Skeletal muscle cell (primary cell): ENCODE measurements at regions not wholly inside any gene's neighbourhood (a gene's known extent, or its start where the extent isn't known, plus 50 kb on each side); places are given as distances from the start of the nearest gene placed in this dataset.

Experiments used
- DNase-seq: peaks from one replicate; pipeline ENCODE4 v3.0.0-alpha.2; 2010; ENCODE audit warnings: low read depth
- H3K4me3 ChIP-seq: 2 replicates; pipeline ENCODE4 v1.5.1; 2011; ENCODE audit warnings: low read depth, mild to moderate bottlenecking, control low read depth, low read length, moderate library complexity

DNA sequence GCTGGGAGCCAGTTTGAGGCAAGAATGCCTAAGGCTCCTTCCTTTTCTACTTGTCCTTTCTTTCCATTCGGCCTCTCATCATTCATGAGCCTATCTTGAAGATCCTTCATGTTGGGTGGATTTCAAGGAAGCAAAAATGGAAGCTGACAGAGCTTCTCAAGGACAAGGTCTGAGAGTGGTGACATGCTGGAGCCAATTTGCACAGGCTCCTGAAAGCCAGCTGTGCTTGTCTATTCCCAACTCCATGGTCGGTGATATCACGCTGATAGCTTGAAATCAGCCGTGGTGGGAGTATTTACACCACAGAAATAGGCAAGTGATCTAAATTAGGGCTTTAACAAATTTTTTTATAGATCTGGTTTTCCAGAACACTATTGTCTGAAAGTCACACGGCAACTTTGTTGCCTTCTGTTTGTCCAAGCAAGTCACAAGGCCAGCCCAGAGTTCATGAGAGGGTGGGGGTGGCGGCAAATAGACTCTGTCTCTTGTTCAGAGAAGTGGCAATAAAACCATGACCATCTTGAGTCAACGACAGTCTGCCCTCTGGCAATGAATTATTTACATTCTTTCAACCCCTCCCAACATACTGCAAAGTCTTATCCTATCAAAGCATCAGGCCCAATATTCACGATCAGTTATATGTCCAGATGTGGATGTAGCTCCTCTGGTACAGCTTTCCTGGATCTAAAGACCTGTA is 49.9 kb upstream of the SLC35F5 start:
- H3K4me3 ChIP-seq: no peak overlapping the region
- DNase-seq: no peak
